Activated CD4-positive, alpha-beta T cell treated with anti-CD3 and anti-CD28 coated beads for 4 hours (primary cell): ENCODE measurements at regions not wholly inside any gene's neighbourhood (a gene's known extent, or its start where the extent isn't known, plus 50 kb on each side); places are given as distances from the start of the nearest gene placed in this dataset.

ENCODE experiments used
- DNase-seq, 2 donors: peaks; one replicate each; pipeline ENCODE4 v3.0.0-alpha.2; 2020

DNA sequence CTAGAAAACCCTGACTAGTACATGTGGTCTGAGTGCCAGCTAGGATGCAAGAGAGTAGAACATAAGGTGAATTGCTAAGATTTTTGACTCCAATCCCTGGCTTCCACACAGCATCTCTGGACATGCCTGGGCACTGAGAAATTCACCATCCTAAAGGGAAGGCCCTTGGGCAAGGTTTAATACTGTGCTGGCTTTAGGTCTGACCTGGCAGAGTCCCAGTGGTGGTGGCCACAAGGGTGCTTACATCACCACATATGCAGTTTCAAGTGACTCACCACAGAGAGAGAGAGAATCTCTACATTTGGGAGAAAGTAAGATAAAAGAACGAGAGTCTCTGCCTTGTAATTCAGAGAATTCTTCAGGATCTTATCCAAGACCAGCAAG lies 661.6 kb upstream of the C9orf72 start:
- no peak for DNase-seq

DNA sequence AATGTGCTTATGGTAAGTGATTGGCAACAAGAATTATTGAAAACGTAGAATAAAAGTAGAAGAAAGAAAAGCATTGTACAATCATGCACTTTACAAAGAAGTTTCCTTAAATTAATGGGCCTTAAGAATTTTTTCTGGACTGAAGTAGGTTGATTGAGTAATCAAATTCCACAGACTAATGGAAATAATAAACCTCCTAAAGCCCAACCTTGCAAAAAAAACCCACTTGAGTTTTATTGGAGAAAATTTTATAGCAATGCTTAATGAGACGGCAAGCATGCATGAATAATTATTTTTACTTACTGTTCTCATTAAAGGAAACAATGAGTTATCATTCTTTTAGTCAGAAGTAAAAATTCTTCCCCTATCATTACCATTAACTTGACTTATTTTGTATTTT lies 676.1 kb upstream of the C9orf72 start:
- DNase-seq: no peak

DNA sequence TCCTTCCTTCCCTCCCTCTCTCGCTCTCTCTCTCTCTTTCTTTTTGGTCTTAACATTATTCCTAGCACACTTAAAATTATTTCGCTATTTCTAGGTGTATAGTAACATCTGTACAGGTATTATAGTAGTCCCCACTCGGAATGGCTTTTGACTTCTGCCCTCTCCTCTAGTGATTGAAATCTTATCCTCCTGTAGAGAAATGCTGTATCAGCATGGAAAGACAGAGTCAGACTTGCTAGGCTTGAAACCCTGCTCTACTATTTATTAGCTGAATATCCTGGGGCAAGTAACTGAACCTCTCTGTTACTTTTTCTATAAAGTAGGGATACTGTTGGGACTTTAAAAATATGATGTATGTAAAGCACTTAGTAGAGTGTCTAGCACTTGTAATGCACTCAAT lies 681.9 kb upstream of the C9orf72 start:
- no peak for DNase-seq

DNA sequence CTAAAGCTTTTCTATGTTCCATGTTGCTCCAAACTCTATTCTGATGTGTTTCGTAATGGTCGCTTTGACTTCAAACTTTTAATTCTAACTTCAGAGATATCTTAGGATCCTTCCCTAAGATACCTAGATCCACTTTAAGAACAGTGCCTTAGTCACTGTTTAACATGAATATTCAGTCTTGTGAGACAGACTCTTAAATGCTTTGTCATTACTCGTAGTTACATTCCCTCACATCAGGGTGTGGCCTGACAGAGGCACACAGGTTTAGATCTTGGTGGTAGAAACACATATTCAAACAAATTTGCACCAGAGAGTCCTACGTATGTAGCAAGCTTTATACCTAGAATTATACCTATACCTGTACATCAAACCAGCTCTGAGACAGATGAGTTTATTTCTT lies 687.0 kb upstream of the C9orf72 start:
- DNase-seq: no peak

DNA sequence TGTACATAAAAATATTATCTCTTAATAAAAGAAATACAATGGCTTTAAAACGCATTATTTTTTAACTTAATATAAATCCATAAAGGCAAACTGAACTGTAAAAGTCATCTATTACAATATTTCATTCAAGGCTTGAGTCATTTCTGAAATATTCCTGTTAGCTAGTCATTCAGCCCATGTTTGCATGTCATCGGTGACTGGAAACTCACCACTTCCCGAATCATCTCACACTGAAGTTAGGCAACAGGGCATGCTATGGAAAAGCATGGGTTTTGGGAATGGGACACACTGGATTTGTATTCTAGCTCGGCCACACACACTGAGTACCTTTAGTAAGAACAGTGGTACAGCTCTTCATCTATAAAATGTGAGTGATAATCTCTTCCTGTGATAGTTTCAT lies 691.1 kb upstream of the C9orf72 start:
- no peak for DNase-seq

DNA sequence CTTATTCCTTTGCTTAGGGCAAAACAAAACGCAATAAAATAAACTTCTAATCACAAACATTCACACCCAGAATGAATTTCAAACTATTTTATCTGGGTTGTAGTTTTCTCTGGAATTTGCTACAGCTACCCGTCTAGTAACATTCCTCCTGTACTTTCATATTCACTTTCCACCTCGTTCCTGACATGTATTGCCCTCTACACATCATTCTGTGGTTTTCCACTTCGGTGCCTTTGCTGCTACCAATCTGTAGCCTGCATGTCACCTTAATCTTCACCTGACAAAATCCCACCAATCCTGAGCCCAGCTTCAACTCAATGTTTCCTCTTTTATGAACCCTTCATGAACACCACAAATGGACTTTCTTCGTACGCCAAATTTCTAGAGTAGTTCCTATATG lies 694.1 kb upstream of the C9orf72 start:
- DNase-seq: no peak

DNA sequence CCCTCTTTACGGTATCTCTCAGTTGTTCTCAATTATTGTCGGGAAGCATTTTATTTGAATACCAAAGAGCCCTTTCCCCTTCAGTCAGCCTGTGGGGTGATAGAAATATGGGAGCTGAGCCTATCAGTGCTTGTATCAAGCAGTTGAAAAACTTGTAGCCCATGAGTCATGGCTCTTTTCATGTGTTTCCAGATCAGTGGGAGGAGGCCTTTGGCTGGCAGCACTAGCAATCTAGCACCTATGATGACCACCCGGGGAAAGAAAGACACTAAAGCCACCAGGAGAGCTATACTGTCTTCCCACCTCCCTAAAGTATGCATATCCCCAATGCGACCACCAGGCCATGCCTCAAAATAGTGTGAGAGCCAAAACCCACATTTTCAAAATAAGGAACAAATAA lies 696.9 kb upstream of the C9orf72 start:
- no peak for DNase-seq

DNA sequence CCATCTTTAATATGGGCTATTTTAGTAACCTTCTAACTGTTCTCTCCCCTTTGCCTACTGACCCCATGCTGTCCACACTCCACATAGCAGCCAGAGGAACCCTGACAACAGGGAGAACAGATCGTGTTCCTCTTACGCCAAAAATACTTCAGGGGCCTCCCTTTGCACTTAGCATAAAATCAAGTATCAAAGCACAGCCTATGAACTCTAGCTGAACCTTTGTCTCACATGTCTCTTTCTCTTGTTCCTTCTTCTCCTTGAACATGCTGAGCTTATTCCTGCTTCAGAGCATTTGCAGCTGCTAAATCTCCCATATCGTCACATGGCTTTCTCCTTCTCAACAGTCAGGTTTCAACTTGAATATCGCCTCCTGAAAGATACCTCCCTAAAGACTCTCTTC lies 698.8 kb upstream of the C9orf72 start:
- no peak for DNase-seq

DNA sequence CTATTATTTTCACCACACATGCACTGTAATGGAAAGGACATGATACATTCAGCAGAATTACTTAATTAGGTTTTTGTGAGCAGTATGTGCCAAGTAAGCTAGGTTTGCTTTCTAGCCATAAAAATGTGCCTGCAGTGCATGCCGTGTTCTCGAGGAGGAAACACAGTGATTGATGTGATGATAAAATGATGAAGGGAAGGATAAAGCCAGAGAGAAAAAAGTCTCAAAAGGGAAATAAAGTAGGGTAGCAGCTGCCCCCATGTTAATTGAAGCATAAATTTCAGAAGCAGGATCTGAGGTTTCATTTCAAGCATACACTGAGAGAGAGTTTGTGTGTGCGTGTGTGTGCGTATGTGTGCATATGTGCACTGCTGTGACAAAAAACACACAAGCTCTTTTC lies 714.2 kb upstream of the C9orf72 start:
- DNase-seq: no peak

DNA sequence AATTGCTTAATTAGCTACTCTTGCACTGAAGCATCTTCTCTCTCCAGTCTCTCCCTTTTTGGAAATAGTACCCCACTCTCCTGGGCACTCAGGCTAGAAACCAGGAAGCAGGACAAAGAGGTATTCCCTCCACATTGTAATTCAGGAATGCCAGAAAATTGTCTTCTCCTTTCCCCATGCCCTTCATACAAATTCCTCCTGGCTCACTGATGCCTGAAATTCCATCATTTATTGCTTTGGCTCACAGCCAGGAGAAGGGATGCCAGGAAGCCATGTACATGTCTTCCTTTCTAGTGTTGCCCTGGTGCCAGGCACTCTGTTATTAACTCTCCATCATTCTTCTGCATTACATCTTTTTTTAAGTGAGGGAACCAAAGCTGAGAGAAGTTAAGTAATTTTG lies 716.5 kb upstream of the C9orf72 start:
- DNase-seq: no peak

DNA sequence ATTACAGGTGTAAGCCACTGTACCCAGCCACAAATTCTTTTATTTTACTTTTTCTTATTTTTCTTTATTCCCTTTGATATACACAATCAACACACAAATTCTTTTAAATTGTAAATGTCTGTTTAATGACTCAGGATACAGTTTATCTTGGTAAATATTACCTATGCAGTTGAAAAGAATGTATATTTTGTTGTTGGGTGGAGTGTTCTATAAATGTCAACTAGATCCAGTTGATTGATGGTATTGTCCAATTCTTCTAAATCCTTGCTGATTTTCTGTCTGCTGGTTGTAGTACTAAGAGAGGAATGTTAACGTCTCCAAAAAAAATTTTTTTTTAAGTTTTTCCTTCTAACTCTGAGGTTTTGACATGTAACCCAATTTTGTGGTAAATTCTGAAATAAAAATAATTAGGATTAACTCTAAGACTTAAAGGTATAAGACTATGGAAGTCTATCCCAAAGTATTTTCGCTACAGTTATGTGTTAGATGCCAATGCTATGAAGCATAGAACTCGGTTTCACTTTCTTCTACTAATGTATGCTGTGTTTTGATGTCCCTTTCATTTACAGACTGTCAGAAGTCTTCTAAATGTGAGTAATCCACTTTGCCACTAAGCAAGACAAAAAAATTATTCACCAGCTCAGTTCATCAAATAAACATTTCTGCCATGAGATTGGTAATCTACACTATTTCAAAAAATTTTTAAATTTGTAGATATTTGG lies 720.2 kb upstream of the C9orf72 start:
- DNase-seq: no peak

DNA sequence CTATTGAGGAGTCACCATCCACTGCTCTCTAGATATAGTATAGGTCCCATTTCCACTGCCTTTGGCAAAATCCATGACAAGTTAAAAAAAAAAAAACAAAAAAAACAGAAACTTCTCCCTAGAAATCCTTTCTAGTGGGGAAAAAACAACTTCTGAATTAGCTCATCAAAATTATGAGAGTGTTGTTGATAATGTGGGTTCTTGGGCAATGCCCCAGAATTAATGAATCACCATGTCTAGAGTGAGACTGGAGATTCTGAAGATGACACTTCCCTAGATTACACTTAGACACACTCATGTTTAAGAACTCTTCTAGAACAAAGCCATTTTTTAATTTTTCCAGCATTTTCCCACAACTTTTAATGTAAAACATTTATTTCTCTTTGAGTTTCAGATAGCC lies 728.0 kb upstream of the C9orf72 start:
- DNase-seq: no peak

DNA sequence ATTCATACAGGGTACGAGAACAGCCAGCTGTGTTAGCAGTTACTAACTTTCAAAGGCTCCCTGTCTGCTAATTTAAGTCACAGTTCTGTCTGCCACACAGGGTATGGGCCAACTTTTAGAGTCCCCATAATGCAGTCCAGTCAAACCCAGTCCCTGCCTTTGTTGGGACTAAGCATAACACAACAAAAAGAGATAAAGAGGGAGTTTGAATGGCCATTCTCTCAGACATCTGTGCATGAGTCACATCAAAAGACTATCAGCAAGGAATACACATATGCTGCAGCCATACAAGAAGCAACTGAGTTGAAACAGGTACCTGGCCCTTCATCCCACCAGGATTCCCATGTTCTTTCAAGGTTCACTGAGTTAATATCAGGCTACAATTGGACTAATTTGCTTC lies 744.5 kb upstream of the C9orf72 start:
- DNase-seq: no peak

DNA sequence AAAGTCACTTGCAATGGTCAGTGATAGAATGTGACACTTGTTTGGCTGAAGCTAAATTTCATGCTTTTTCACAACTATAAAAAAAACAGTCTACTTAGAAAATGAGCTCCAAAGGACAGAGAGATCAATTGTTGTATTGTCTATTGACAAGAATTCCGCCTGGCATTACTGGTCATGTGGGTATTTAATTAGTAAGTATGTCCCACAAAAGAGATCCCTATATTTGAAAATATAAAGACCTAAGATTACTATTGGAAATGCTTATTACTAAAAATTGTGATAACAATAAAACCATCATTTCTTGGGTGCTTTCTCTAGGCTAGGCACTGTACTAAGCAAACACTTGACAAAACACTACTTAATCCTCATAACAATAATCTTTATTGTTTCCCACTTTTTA lies 745.2 kb upstream of the C9orf72 start:
- DNase-seq: no peak

DNA sequence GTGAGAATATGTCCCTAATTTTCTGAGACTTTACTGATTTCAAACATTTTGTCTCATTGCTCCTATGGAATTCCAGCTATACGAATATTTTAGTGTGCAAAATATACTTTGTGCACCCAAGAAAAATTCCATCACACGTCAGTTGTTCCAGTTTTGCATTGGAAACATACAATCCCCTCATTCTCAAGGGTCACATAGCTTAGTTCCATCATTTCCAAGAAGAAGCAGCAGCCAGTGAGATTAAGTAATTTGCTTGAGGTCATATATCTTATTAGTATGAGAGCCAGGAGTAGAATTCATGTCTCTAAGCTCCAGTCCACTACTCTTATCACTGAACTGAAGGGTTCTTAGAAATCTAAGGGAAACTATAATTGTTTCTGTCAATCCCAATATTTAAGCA lies 746.7 kb upstream of the C9orf72 start:
- DNase-seq: no peak

DNA sequence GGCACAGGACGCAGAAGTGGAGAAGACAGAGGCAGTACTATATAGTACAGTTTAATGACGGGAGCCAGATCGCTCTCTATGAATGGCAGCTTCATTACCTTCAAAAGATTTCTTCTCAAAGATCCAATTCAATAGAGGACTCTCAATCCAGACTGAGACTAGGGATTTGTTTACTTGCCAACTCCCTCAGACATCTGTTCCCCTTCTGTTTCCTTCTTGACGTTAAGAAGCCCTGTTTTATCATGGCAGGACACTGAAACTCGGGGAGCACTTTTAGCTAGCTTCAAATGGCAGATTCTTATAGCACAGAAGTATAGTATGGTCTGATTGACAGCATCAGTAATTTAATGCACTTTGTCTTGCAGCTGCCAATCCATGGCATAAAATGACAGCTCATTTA lies 747.3 kb upstream of the C9orf72 start:
- DNase-seq: no peak

DNA sequence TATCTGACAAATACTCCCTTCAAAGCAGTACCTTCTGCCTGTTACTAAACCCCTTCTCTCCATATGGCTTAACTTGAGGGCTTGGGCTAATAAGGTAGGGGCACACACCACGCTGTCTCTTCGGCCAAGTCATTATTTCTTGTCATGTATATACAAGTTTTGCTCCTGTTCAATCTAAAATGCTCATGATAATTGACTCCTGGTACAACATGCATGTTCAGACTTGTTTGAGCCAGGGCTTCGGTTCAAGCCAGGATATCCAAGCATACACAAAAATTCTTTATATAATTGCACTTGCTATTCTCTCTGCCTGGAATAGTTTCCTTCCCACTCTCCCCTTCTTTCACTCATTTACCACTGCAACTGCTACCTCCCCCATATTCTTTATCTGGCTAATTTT lies 756.0 kb upstream of the C9orf72 start:
- no peak for DNase-seq

DNA sequence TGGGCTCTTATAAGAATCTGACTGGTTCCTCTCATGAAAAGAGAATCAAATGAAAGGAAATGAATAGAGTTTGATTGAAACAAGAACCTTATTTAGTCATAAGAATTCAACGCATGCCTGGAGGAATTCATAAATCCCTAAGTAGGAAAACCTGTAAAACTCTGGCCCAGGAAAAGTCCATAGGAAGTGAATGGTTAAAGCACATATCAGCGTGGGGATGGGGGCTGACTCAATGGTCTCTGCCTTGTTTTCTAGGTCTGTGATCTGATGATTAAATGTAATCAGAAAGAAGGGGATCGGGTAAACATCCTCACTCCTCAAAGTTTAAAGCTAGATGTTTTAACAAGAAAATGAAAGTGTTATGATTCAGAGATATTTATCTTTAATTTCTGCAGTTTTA lies 759.4 kb upstream of the C9orf72 start:
- no peak for DNase-seq

DNA sequence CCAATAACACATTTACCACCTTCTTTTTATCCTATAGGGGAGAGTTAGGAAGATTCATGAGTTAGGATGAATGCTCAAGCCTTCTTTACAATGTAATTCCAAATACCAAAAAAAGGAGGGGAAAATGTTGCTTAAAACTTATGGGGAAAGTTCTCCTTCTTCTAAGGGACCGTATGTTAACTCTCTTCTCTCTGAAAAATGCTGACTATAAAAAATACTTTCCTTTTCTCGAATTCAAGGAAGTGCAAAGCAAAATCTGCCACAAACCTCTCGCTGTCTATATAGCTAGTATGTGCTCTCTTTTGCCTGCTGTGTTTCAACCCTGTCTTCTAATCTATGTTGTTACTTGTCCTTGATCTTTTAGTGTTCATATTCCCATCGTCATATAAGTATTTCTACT lies 768.6 kb upstream of the C9orf72 start:
- DNase-seq: no peak

DNA sequence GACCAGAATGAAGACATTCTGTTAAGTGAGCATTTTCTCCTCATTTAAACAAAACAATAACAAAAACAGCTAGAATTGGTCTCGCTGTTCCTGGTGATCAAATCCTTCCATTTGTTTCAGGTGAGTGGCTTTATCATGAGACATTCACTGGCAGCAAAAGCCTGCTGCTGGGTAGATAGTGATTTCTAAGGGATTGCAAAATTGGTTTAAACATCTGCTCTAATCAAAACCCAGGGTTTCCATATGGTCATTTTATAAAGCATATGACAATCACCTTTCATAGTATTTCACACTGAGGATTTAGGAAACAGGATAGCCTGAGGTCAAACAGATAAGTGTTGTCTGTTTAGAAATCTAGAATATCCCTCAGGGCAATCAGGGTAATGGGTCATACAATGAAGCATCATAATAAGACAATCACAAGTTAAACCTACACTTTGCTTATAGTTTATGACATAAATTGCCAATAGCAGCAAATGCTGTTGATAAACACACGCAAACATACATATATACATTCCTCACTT lies 769.6 kb upstream of the C9orf72 start:
- no peak for DNase-seq

DNA sequence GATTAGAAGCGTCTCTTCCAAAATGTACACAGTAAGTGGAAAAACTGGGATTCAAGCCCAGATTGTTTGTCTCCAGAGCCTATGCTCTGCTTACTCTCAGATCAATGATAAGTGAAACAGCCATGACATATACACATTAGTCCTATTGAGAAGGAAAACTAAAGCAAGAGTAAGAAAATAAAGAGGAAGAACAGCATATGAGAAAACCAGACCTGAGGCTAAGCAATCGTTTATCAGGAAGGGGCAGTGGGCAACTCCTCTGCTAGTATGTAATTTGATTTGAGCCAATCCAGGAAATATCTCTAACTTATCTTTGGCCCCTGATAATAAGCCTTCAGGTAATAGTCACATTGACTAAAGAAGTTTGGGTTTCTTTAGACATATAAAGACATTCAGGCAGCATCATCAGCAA lies 789.9 kb upstream of the C9orf72 start:
- no peak for DNase-seq

DNA sequence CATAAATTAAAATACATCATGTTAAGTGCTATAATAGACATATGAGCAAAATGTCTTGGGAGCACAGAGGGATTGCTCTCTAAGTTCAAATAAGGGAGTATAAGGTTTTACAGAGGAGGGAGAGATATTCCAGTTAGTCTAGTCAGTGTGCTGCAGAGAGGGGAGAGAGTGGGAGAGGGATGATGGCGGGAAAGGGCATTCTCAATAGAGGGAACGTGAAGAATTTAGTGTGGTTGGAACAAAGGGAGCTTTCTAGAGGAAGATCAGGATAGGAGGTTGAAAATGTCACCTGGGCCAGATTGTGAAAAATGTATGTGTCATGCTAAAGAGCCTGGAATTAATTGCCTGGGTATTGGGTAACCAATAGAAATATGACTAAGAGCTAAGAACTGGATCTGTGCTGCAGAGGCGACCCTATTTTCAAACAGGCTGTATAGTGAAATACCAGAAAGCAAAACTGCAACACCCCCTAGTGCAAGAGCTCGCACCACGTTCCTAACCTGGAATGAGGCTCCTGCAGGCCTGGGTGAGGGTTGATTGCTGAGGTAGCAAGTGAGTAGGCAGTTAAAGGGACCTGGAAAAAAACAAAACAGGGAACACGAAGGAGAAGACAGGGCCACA lies 791.8 kb upstream of the C9orf72 start:
- DNase-seq: no peak

DNA sequence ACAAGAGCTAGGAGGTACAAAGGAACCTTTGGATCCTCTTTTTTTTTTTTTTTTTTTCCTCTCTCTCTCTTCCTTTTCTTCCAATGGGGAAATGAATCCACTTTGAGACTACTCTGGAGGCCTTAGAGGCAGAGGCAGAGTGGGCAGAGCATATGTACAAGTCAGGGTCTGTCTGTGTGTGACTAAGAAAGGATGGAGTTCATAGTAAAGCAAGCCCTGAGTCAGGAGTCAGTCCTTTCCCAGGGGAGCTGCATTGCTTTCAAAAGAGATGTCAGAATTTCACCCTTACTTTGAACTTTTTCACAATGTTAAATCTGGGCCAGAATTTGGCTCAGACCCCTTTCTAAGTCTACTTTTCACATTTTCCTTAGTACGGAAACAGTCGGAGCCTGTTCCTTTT lies 792.4 kb upstream of the C9orf72 start:
- no peak for DNase-seq

DNA sequence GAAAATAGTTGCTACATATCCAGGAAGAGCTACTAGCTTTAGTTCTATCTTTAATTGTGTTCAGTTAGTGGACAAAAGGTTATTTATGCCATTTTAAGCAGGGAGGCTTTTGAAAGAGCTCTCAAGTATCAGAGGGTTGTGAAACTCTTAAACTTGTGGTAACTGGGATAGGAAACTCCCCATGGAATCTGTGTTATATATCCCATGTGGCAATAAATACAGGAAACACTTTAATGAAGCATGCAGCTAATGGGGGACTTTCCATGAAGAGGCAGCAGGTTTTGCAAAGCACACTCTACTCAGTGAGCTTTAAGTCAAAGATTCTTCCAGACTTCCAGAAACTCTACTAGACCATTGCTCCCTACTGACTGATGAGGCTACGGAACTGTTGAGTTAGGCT lies 805.0 kb upstream of the C9orf72 start:
- DNase-seq: no peak

DNA sequence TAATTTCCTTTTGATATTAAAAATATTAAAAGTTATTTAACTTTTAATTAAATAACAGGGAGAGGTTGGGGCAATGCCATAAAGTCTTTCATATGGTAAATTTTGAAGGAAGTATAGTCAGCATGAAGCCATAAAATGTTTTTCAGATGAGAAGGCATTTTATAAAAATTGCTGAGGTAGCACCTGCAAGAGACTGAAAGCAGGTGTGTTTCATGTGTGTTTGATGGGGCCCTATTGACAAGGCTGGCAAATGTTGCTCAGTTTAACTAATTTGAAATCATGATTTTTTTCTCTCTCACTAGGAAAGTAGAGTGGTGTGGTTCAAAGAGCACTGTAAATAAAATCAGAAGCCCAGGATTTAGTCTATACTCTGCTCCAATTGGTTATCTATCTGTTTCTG lies 805.8 kb upstream of the C9orf72 start:
- no peak for DNase-seq
